ENCODE measurements at regions not wholly inside any gene's neighbourhood (a gene's known extent, or its start where the extent isn't known, plus 50 kb on each side); places are given as distances from the start of the nearest gene placed in this dataset.
A peak's percentile ranks its signal among the peaks of the same experiment; 100 is the strongest.

DNA sequence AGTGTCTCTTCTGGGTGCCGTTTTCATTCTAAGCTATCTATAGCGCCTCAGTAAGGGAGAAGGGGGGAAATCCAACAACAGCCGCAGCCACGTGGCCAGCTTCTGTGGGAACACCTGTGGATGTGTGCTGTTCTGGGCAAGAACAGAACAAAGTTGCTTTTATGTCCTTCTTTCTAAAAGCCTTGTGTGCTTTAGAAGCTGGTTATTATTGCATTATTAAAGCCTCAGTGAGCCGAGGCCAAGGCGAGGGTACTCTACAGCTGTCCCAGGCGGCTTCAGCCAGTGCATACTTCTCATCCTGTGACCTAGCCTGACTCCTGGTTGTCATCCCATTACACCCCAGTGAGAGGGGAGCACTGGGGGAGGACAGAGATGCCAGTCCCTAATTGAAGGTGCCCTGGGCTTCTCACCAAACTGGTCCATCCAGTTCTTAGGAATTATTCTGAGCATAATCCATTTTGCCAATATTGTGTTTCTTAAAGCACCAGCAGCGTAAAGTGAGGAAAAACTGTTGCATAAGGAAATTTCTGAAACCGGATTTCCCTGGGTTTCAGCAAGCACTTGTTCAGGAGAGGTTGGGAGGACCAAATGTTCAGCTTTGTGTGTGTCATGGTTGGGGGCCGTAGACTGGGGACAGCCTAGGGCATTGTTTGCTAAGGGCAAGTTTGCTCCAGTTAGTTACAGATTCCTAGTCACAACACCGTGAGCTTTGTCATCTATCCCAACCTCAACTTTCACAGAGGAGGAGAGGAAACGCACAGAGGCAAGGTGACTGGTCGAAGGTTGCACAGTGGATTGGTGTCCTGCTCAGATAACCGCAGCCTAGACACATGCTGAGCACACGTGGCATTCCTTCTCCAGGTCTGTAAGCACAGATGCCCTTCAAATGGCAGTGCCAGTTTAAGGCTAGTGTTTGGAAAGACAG, 61.0 kb upstream of the ATP1A1 start:
- TF ChIP-seq EZH2 (IDR thresholded peaks at IDR 0.05; ENCODE audit: low read length) (no peak), CTCF (optimal IDR thresholded peaks at IDR 0.05 in 1 of 3, IDR thresholded peaks at IDR 0.05 in 1 of 3, conservative IDR thresholded peaks at IDR 0.05 in 1 of 3; ENCODE audit: extremely low read depth in 1 of 3, insufficient read depth in 2 of 3, low read length in 3 of 3) (no peak)
- H3K4me1 ChIP-seq (ENCODE audit: control insufficient read depth, extremely low read depth, insufficient read depth, low read length) = peaks cover 12% of the 10 kb centered on the region
- peak overlapping the region; percentile 70 for H3K4me2 ChIP-seq (ENCODE audit: control insufficient read depth, extremely low read depth, insufficient read depth, low read depth, low read length)
- H3K9ac ChIP-seq (ENCODE audit: control insufficient read depth, extremely low read depth, insufficient read depth, low read length) = no peak overlapping the region
- dilution Hi-C loops (cut with MboI; ENCODE audit: extremely low pct_ligation_motif_present, low sequenced_read_pairs) = no loop called here
- no peaks in the 10 kb centered on the region for H3K9me1 ChIP-seq (ENCODE audit: control insufficient read depth, extremely low read depth, insufficient read depth, low read length)
- peak overlapping the region; percentile 72 for H2AFZ ChIP-seq (ENCODE audit: control insufficient read depth, low read length)
- FAIRE-seq (peak; percentile 86), DNase-seq (ENCODE audit: low read depth, low spot score) (no peak)
- no peaks in the 10 kb centered on the region for H3K27me3 ChIP-seq (ENCODE audit: control insufficient read depth, extremely low read depth, insufficient read depth, low read length)
- H3K27ac ChIP-seq (ENCODE audit: control insufficient read depth, insufficient read depth, low read length) = peak overlapping the region; percentile 11
- no peak overlapping the region for H3K4me3 ChIP-seq (ENCODE audit: control insufficient read depth in 2 of 3, extremely low read depth in 1 of 3, insufficient read depth in 2 of 3, low read depth in 1 of 3, low read length in 3 of 3)
- H3K79me2 ChIP-seq (ENCODE audit: control insufficient read depth, insufficient read depth, low read length) = no peaks in the 10 kb centered on the region
- no peaks in the 10 kb centered on the region for H3K9me3 ChIP-seq (ENCODE audit: control insufficient read depth, low read depth, low read length)
- H4K20me1 ChIP-seq (ENCODE audit: control insufficient read depth, extremely low read depth, insufficient read depth, low read length) = no peaks in the 10 kb centered on the region
- no peaks in the 10 kb centered on the region for H3K36me3 ChIP-seq (ENCODE audit: control insufficient read depth in 2 of 2, extremely low read depth in 1 of 2, insufficient read depth in 2 of 2, low read length in 2 of 2)

DNA sequence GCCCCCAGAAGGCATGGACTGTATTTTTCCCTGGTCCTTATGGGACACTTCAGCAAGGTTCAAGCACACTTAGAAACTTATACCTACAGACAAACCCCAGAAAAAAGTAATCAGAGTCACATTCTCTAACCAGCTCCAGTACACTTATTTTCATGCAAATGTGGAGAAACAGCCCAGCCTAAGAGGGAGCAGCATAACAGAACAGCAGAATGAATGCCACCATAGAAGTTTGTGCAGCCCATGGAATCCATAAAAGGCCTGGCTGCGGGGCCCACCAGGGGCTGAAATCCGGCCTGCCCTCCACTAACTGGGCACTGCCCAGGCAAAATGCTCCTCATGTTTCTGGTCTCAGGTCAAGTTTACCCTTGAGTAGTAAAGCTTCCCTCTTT, 60.4 kb upstream of the ATP1A1 start:
- dilution Hi-C loops (cut with MboI; ENCODE audit: extremely low pct_ligation_motif_present, low sequenced_read_pairs) = no loop called here
- Histone ChIP-seq H3K9ac (ENCODE audit: control insufficient read depth, extremely low read depth, insufficient read depth, low read length) (no peak overlapping the region), H3K4me2 (ENCODE audit: control insufficient read depth, extremely low read depth, insufficient read depth, low read depth, low read length) (peak overlapping the region; percentile 70), H3K4me1 (ENCODE audit: control insufficient read depth, extremely low read depth, insufficient read depth, low read length) (peaks cover 12% of the 10 kb centered on the region), H3K79me2 (ENCODE audit: control insufficient read depth, insufficient read depth, low read length) (no peaks in the 10 kb centered on the region), H3K36me3 (ENCODE audit: control insufficient read depth in 2 of 2, extremely low read depth in 1 of 2, insufficient read depth in 2 of 2, low read length in 2 of 2) (no peaks in the 10 kb centered on the region), H3K9me3 (ENCODE audit: control insufficient read depth, low read depth, low read length) (no peaks in the 10 kb centered on the region), H2AFZ (ENCODE audit: control insufficient read depth, low read length) (peak overlapping the region; percentile 72), H3K27me3 (ENCODE audit: control insufficient read depth, extremely low read depth, insufficient read depth, low read length) (no peaks in the 10 kb centered on the region), H3K9me1 (ENCODE audit: control insufficient read depth, extremely low read depth, insufficient read depth, low read length) (no peaks in the 10 kb centered on the region), H3K27ac (ENCODE audit: control insufficient read depth, insufficient read depth, low read length) (no peak overlapping the region), H4K20me1 (ENCODE audit: control insufficient read depth, extremely low read depth, insufficient read depth, low read length) (no peaks in the 10 kb centered on the region), H3K4me3 (ENCODE audit: control insufficient read depth in 2 of 3, extremely low read depth in 1 of 3, insufficient read depth in 2 of 3, low read depth in 1 of 3, low read length in 3 of 3) (no peak overlapping the region)
- FAIRE-seq (no peak), DNase-seq (ENCODE audit: low read depth, low spot score) (no peak)
- TF ChIP-seq EZH2 (IDR thresholded peaks at IDR 0.05; ENCODE audit: low read length) = no peak
- no peak for TF ChIP-seq CTCF (optimal IDR thresholded peaks at IDR 0.05 in 1 of 3, IDR thresholded peaks at IDR 0.05 in 1 of 3, conservative IDR thresholded peaks at IDR 0.05 in 1 of 3; ENCODE audit: extremely low read depth in 1 of 3, insufficient read depth in 2 of 3, low read length in 3 of 3)
